Stomach (tissue), 4 donors: ENCODE measurements at regions not wholly inside any gene's neighbourhood (a gene's known extent, or its start where the extent isn't known, plus 50 kb on each side); places are given as distances from the start of the nearest gene placed in this dataset.

Source experiments
- POLR2A ChIP-seq, 4 donors: fragments of 450-650 bp; IDR thresholded peaks; one replicate each; pipeline ENCODE4 v1.6.1; 2016; ENCODE audit warnings: antibody characterized with exemption in 4 of 4, control low read depth in 2 of 4, mild to moderate bottlenecking in 1 of 4, moderate library complexity in 1 of 4
- POLR2AphosphoS5 ChIP-seq, 3 donors: sonication (generic); formaldehyde crosslinking; IDR thresholded peaks; one replicate each; pipeline ENCODE4 v1.6.1; 2016; ENCODE audit warnings: antibody characterized with exemption in 3 of 3
- TF ChIP-seq, protein P1 (sequence below), 7 experiments: fragments of 450-650 bp in 4 of 7; fragments of 200-600 bp in 3 of 7; sonication (generic) in 3 of 7; IDR thresholded peaks; one replicate each; pipeline ENCODE4 v1.5.1; 2016 to 2019; ENCODE audit warnings: antibody characterized with exemption in 7 of 7, control low read depth in 2 of 7, mild to moderate bottlenecking in 1 of 7

DNA sequence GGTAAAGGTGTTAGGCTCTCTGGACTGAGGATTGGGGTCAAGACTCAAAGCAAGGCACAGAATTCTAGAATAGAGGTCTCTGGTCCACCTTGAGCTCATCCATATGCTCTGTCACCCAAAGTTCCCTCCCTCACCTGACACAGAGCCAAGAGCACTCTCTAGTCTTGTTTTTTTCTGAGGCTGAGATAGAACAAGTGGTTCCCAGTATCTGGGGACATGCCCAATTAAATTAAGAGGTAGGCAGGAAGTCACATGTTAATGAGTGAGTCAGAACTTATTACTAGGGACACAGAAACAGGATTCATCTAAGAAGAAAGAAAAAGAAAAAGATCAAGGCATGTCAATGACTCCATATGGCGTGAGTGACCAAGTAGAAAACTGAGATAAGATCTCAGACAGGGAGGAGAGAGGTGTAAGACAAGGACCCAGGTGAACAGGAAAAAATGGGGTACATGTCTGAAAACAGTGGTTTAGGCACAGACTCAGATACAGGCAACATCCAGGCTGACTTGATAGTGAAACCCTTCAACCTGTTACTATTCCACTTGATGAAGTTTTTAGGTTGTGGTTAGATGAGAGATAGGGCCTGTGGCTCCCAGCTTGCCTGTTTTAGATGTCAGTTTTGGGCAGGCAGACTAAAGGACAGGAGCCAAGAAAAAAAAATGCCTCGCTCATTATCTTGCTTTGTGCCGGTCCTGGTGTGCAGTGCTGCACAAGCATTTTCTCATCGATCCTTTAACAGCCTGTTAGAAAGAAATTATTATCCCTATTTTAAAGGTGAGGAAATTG is 609.9 kb downstream of the CCSER2 start:
- TF ChIP-seq POLR2A (IDR thresholded peaks at IDR 0.05) (no peak), POLR2AphosphoS5 (IDR thresholded peaks at IDR 0.05) (no peak)
- TF ChIP-seq, protein P1, sequence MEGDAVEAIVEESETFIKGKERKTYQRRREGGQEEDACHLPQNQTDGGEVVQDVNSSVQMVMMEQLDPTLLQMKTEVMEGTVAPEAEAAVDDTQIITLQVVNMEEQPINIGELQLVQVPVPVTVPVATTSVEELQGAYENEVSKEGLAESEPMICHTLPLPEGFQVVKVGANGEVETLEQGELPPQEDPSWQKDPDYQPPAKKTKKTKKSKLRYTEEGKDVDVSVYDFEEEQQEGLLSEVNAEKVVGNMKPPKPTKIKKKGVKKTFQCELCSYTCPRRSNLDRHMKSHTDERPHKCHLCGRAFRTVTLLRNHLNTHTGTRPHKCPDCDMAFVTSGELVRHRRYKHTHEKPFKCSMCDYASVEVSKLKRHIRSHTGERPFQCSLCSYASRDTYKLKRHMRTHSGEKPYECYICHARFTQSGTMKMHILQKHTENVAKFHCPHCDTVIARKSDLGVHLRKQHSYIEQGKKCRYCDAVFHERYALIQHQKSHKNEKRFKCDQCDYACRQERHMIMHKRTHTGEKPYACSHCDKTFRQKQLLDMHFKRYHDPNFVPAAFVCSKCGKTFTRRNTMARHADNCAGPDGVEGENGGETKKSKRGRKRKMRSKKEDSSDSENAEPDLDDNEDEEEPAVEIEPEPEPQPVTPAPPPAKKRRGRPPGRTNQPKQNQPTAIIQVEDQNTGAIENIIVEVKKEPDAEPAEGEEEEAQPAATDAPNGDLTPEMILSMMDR (IDR thresholded peaks at IDR 0.05) = no peak
